ENCODE measurements at regions not wholly inside any gene's neighbourhood (a gene's known extent, or its start where the extent isn't known, plus 50 kb on each side); places are given as distances from the start of the nearest gene placed in this dataset.

DNA sequence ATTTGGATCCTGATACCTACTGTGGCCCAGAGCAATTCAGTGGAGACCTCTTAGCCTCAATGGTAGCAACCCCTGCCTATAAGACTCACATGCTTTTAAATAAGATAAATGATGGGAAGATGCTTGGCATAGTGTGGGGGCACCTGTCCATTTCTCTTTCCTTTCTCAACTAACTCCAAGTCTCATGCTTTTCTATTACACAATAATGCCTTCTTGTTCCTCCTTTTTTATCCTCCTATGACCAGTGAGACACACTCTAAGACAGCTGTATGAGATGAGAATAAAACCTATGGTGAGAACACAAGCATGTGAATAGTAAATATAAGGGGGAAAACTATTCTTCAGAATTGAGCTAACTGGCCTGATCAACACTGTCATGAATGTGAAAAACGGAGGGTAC, 147.0 kb upstream of the STXBP5 start:
- TF ChIP-seq, protein P1, sequence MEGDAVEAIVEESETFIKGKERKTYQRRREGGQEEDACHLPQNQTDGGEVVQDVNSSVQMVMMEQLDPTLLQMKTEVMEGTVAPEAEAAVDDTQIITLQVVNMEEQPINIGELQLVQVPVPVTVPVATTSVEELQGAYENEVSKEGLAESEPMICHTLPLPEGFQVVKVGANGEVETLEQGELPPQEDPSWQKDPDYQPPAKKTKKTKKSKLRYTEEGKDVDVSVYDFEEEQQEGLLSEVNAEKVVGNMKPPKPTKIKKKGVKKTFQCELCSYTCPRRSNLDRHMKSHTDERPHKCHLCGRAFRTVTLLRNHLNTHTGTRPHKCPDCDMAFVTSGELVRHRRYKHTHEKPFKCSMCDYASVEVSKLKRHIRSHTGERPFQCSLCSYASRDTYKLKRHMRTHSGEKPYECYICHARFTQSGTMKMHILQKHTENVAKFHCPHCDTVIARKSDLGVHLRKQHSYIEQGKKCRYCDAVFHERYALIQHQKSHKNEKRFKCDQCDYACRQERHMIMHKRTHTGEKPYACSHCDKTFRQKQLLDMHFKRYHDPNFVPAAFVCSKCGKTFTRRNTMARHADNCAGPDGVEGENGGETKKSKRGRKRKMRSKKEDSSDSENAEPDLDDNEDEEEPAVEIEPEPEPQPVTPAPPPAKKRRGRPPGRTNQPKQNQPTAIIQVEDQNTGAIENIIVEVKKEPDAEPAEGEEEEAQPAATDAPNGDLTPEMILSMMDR (IDR thresholded peaks at IDR 0.05), result no peak
- TF ChIP-seq EP300 (IDR thresholded peaks at IDR 0.05) (no peak), POLR2AphosphoS5 (IDR thresholded peaks at IDR 0.05) (no peak), POLR2A (IDR thresholded peaks at IDR 0.05; ENCODE audit: low read depth) (no peak)
